Left ventricle myocardium inferior (tissue), 1 donor: ENCODE measurements at regions not wholly inside any gene's neighbourhood (a gene's known extent, or its start where the extent isn't known, plus 50 kb on each side); places are given as distances from the start of the nearest gene placed in this dataset.
"Not testable (repeated sequence)": the region's sequence is repeated elsewhere in the genome, so short reads cannot be mapped to it uniquely, and the experiment has no call there.

Source experiments
- DNase-seq: peaks from one replicate; pipeline ENCODE4 v3.0.0-alpha.2; 2020
- H3K27ac ChIP-seq: fragments of 200-600 bp; replicated peaks from 2 replicates; pipeline ENCODE4 v1.8.0; 2021
- H3K27me3 ChIP-seq: fragments of 200-600 bp; 2 replicates; pipeline ENCODE4 v1.8.0; 2021; ENCODE audit warnings: low read depth
- H3K36me3 ChIP-seq: fragments of 200-600 bp; 2 replicates; pipeline ENCODE4 v1.8.0; 2021
- H3K4me1 ChIP-seq: fragments of 200-600 bp; 2 replicates; pipeline ENCODE4 v1.8.0; 2021
- H3K4me3 ChIP-seq: fragments of 200-600 bp; 2 replicates; pipeline ENCODE4 v1.8.0; 2021; ENCODE audit warnings: mild to moderate bottlenecking, moderate library complexity
- H3K9me3 ChIP-seq: fragments of 200-600 bp; replicated peaks from 2 replicates; pipeline ENCODE4 v1.8.0; 2021
- intact Hi-C: fragments of 100-400 bp; cut with micrococcal nuclease; formaldehyde crosslinking; loops from one replicate; pipeline ENCODE4 v1.11.0; 2022
- TF ChIP-seq, protein P1 (sequence below): fragments of 200-600 bp; IDR thresholded peaks from 2 replicates; pipeline ENCODE4 v1.8.0; 2021; ENCODE audit warnings: antibody characterized with exemption, mild to moderate bottlenecking, borderline replicate concordance
- donor health status: DM: no; HTN: yes; CAD: no; lungs with severe emphysema.

DNA sequence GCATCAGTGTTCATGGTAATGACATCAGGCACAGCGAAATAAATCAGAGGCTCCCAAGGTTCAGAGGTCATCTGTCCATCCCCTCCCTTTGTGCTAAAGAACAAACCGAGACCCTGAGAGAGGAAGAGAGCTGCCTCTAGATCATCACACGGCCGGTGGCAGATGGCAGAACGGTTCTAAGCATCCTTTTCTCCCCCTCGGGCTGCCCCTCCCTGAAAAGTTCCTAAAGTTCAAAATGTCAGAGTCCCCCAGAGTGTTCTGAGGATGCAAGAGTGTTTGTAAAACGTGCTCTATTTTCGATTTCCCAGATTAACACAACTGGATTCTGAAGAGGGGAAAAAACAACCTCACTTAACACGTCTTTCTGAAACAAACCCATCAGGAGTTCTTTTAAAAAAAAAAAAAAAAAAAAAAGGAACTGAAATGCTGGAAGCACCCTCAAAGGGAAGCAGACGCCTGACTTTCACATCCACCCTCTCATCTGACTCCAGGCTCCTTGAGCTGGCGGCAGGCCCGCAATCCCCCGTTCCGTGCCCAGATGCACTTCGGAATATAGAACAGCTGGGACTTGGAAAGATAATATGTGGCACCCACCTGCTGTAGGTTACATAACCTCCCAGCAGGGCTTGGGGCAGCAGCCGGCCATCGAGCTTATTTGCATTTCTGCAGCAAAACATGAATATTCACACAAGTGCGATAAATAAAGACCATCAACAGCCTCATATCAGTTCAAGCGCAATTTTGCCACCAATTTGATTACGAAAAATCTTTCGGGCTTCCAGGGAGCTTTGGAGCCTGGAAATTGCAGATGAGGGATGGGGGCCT is 115.5 kb upstream of the SMURF2 start:
- intact Hi-C loops = no loop called here

GRCh38 chr17:64776720-64777414 is 114.8 kb upstream of the SMURF2 start:
- Histone ChIP-seq H3K4me3 (peak overlapping the region; percentile 72), H3K27ac (peak overlapping the region; percentile 47), H3K4me1 (peaks cover 65% of the 10 kb centered on the region), H3K27me3 (peaks cover 43% of the 10 kb centered on the region)
- intact Hi-C loops, H3K9me3 ChIP-seq, H3K36me3 ChIP-seq: not testable (repeated sequence)
- TF ChIP-seq, protein P1, sequence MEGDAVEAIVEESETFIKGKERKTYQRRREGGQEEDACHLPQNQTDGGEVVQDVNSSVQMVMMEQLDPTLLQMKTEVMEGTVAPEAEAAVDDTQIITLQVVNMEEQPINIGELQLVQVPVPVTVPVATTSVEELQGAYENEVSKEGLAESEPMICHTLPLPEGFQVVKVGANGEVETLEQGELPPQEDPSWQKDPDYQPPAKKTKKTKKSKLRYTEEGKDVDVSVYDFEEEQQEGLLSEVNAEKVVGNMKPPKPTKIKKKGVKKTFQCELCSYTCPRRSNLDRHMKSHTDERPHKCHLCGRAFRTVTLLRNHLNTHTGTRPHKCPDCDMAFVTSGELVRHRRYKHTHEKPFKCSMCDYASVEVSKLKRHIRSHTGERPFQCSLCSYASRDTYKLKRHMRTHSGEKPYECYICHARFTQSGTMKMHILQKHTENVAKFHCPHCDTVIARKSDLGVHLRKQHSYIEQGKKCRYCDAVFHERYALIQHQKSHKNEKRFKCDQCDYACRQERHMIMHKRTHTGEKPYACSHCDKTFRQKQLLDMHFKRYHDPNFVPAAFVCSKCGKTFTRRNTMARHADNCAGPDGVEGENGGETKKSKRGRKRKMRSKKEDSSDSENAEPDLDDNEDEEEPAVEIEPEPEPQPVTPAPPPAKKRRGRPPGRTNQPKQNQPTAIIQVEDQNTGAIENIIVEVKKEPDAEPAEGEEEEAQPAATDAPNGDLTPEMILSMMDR = peak; percentile 95
- DNase-seq = peak; percentile 85

More for the DNA sequence above, 115.5 kb upstream of the SMURF2 start:
- peak overlapping the region; percentile 47 for H3K27ac ChIP-seq
- H3K36me3 ChIP-seq = no peaks in the 10 kb centered on the region
- H3K27me3 ChIP-seq = peaks cover 51% of the 10 kb centered on the region
- peak overlapping the region; percentile 72 for H3K4me3 ChIP-seq
- peak; percentile 54 for DNase-seq
- H3K4me1 ChIP-seq = peaks cover 71% of the 10 kb centered on the region
- no peaks in the 10 kb centered on the region for H3K9me3 ChIP-seq
- TF ChIP-seq, protein P1 = no peak

DNA sequence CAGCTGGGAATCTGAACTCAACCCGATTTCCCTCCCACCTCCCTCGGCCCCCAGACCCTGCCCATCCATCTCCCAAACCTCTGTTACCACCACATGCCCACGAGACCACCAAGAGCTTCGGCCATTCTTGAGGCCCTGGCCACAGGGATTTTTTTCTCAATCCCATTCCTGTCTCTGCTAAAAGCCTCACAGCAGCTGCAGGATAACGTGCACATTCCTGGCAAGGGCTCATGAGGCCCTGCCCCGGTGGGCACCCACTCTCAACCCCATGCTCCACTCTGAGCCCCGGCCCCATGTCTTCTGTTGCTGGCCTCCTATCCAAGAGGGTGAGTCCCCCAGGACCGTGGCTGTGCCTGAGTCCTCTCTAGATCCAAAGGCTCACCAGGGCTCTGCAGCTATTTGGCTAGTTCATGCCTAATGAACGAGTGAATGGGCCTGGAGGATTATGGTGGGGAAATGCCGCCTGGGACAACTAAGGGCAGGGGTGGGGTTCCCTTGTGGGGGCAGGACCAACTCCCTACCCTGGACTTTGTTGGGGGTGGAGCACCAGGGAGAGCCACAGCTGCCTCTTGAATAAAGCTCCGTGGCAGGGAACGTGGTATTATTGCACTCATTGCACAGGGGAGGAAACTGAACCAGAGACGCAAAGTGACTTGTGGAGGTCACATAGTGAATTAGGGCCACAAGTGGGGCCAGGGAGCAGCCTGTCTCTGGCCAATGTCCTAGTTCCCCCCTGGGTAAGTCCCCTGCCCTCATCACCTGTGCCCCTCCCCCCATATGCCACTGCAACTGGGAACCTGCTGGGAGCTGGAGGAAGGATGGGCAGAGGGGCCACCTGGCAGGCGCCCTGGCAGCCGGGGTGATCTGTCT is 113.8 kb upstream of the SMURF2 start:
- Histone ChIP-seq H3K4me3 (no peak overlapping the region), H3K27ac (peak overlapping the region; percentile 47), H3K36me3 (peaks cover 3% of the 10 kb centered on the region), H3K4me1 (peaks cover 56% of the 10 kb centered on the region), H3K27me3 (peaks cover 34% of the 10 kb centered on the region), H3K9me3 (no peaks in the 10 kb centered on the region)
- intact Hi-C loops = no loop called here
- TF ChIP-seq, protein P1 = no peak
- no peak for DNase-seq

- H3K4me1 ChIP-seq = peaks cover 47% of the 10 kb centered on the region
- peaks cover 3% of the 10 kb centered on the region for H3K36me3 ChIP-seq
- intact Hi-C loops = no loop called here
- H3K4me3 ChIP-seq = no peak overlapping the region
- TF ChIP-seq, protein P1 = no peak
- peaks cover 25% of the 10 kb centered on the region for H3K27me3 ChIP-seq
- DNase-seq = no peak
- H3K27ac ChIP-seq = no peak overlapping the region
- no peaks in the 10 kb centered on the region for H3K9me3 ChIP-seq
These were observed 112.9 kb upstream of the SMURF2 start for GRCh38 chr17:64774888-64775540.
